GM18951 (cell line): ENCODE measurements at regions not wholly inside any gene's neighbourhood (a gene's known extent, or its start where the extent isn't known, plus 50 kb on each side); places are given as distances from the start of the nearest gene placed in this dataset.

Experiments
- POLR2A ChIP-seq: IDR thresholded peaks from 4 replicates; pipeline ENCODE4 v1.6.1; 2011; ENCODE audit warnings: mild to moderate bottlenecking; ENCODE audit not compliant: insufficient read length, insufficient read depth; ENCODE audit errors: extremely low read depth
- in situ Hi-C: fragments of 300-500 bp; cut with MboI; formaldehyde crosslinking; loops from one replicate; pipeline ENCODE4 v1.12.0; 2022; ENCODE audit warnings: low sequenced_read_pairs, mixed read lengths, inconsistent platforms; ENCODE audit not compliant: unreplicated experiment

- in situ Hi-C loops: loop anchor here (25.0 kb wide), 1 partner anchor 250 kb away; no protein-coding TSS in a partner anchor
- no peak for TF ChIP-seq POLR2A
Observed at GRCh38 chr1:234836776-234837357, 226.9 kb upstream of the IRF2BP2 start.

DNA sequence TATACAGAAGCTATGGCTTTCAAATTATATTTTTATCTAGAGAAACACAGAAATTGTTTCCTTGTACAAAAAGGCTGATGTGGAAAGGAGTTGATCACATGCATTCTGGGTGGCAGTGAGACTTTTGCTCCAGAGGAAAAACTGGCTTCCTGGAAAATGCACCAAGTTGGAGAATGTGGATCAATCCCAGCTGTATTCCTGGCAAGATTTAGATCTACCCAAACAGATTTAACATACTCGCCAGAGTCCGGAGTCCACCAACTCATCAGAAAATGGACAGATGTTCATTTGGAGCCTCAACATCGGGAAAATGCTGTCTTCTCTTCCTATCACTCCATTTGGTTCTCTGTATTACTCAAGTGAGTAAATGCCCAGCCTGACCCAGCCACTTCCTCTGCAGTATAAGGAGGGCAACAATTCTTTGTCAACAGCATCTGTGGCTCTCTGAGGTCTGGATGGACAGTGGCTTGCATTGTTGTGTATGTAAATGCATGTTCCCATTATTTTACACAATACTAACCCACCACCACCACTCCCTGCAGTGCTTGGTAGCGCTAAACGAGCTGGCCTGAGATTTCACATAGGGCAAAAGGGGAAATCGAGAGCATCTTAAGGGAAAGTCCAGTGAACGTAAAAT is 226.2 kb upstream of the IRF2BP2 start:
- TF ChIP-seq POLR2A: no peak
- in situ Hi-C loops: loop anchor here (25.0 kb wide), 1 partner anchor 251 kb away; no protein-coding TSS in a partner anchor

DNA sequence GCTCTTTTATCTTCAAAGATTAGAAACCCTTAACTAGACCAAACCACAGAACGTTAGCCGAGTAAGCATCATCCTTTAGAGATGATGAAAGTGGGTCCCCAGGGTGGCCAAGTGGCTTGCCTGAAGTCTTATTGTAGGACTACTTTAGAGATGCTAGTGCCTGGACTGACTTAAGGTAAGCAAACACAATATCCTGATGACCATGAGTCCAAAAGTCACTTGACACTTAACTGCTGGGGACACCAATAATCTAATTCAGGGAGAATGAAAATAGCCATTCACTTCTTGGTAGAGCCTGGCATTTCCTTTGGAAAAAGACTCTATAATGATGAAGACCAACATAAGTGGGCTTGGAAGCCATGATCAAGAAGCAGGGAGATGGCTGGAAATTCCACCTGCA is 225.3 kb upstream of the IRF2BP2 start:
- in situ Hi-C loops: loop anchor here (25.0 kb wide), 1 partner anchor 252 kb away; no protein-coding TSS in a partner anchor
- no peak for TF ChIP-seq POLR2A

DNA sequence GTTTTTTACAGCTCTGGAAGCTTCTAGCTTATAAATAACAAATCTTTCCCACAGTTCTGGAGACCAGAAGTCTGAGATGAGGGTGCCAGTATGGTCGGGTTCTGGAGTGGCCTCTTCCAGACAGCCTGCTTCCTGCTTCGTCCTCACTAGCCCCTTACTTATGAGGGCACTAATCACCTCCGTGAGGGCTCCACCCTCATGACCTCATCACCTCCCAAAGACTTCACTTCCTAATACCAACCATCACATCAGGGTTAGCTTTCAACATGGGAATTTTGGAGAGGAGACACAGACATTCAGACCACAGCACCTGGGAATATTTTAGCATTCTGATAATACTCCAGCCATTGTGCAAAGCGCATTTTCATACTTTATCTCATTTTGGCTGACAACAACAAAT is 223.7 kb upstream of the IRF2BP2 start:
- in situ Hi-C loops: loop anchor here (25.0 kb wide), 1 partner anchor 254 kb away; no protein-coding TSS in a partner anchor
- TF ChIP-seq POLR2A: no peak

GRCh38 chr1:234833118-234833517 is 223.1 kb upstream of the IRF2BP2 start:
- TF ChIP-seq POLR2A: no peak
- in situ Hi-C loops: loop anchor here (25.0 kb wide), 1 partner anchor 254 kb away; no protein-coding TSS in a partner anchor

DNA sequence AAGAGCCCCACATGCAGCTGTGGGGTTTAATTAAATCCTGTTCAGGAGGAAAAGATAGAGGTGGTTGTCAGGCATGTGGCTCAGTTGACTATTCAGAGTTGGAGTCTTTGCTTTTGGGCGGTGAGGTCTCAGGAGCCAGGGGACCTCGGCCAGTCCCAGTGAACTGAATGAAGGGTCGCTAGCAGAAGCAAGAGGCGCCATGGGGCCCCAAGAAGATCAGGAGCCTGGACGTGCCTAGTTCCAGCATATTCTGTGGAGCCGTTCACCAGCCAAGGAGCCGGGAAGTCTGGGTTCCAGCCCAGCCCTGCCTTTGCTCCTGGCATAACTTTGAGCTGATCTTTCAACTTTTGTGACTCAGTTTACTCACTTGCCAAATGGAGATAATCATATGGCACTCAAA is 217.7 kb upstream of the IRF2BP2 start:
- in situ Hi-C loops: loop anchor here (25.0 kb wide), 1 partner anchor 260 kb away; no protein-coding TSS in a partner anchor
- no peak for TF ChIP-seq POLR2A

DNA sequence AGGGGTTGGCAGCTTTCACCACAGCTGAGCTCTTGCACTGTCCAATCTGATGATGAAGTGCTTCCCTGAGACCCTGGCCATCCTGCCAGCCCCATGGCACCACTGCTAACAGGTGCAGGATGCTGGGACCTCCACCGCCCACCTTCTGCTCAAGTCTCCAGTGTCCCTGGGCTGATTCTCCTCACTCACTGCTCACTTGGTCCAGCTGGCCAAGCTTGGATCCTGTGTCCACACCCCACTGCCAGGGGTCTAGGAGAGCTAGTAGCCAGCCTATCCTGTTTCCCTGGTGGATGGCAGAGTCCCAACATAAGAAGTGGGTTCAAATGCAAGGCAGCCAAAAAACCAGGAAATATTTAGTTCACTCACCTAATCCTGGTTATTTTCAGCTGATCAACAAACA is 217.2 kb upstream of the IRF2BP2 start:
- in situ Hi-C loops: loop anchor here (25.0 kb wide), 1 partner anchor 260 kb away; no protein-coding TSS in a partner anchor
- no peak for TF ChIP-seq POLR2A

- no peak for TF ChIP-seq POLR2A
- in situ Hi-C loops: loop anchor here (25.0 kb wide), 1 partner anchor 261 kb away; no protein-coding TSS in a partner anchor
Observed at GRCh38 chr1:234826352-234826751, 216.4 kb upstream of the IRF2BP2 start.

GRCh38 chr1:234825498-234826165 is 215.7 kb upstream of the IRF2BP2 start:
- no peak for TF ChIP-seq POLR2A
- in situ Hi-C loops: loop anchor here (25.0 kb wide), 1 partner anchor 262 kb away; no protein-coding TSS in a partner anchor

DNA sequence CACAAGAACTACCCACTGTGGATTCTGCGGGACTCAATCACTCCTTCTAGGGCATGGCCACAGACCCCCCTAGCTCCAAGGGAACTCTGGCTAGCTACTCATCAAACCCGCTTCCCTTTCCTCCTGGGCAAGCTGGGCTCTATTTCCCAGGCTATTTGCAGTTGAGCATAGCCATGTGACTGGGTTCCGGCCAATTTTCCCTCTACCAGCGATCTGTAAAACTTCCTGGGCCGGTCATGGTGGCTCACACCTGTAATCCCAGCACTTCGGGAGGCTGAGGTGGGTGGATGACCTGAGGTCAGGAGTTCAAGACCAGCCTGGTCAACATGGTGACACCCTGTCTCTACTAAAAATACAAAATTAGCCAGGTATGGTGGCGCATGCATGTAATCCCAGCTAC is 214.9 kb upstream of the IRF2BP2 start:
- in situ Hi-C loops: loop anchor here (25.0 kb wide), 1 partner anchor 262 kb away; no protein-coding TSS in a partner anchor

- TF ChIP-seq POLR2A: no peak
- in situ Hi-C loops: no loop called here
Observed at GRCh38 chr1:234823191-234824176, 213.5 kb upstream of the IRF2BP2 start.

DNA sequence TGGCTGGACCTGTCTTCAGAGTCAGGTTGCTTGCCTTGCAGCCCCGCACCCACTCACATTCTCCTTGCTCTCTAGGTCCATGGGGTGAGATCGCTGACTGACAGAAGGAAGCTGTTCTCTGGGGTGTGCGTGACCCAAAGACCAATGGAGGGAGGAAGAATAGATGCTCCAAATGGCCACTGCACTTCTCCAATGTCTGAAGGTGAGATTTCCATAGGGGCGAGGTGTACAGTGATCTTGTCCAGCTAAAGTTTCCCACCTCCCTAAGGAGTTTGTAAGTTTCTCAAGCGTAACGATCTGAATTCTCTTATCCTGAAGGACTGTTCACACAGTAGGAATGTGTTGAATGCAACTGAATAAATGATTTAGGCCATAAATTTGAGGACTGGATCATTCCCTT is 211.9 kb upstream of the IRF2BP2 start:
- in situ Hi-C loops: no loop called here
- no peak for TF ChIP-seq POLR2A
